ENCODE measurements at regions not wholly inside any gene's neighbourhood (a gene's known extent, or its start where the extent isn't known, plus 50 kb on each side); places are given as distances from the start of the nearest gene placed in this dataset.

GRCh38 chr6:93679836-93680235 lies 260.5 kb upstream of the EPHA7 start:
- intact Hi-C loops (cut with DNase I): no loop called here
- no peak for FAIRE-seq

DNA sequence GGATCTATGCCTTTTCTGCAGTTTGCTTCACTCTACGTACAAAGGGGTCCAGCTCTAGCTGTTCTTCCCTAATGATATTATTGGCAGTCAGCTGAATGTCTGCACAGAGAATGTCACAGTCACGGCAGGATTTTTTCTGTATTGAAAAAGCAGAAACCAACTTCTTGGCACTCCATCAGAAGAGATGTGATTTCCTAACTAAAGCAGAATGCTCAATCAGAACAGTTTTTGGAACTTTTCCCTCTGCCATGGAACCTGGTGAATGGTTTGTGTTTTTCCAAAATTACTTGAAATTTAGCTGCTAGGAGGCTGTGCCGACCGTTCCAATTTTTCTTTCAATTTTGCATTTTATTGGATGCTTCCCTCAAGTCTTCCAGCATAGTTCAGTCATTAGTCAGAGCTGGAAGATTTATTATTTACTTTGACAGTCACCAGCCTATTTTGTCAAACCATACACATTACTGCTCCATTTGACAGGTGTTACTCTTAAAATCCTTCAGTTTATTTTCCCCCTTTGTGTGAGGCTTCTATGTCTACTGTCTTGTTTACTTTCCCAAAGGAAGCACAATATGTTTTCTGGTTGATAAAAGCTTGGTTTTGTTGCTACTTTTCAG lies 259.6 kb upstream of the EPHA7 start:
- H3K4me1 ChIP-seq (ENCODE audit: control insufficient read depth in 2 of 3, insufficient read depth in 2 of 3, low read depth in 1 of 3, low read length in 3 of 3): no peaks in the 10 kb centered on the region
- FAIRE-seq (no peak), DNase-seq (no peak)
- H3K27ac ChIP-seq (ENCODE audit: low read depth in 2 of 2, low read length in 2 of 2): no peak overlapping the region
- no peak overlapping the region for H3K4me3 ChIP-seq (ENCODE audit: low read length in 3 of 3)
- H3K36me3 ChIP-seq (ENCODE audit: control insufficient read depth in 2 of 3, insufficient read depth in 3 of 3, low read length in 3 of 3): no peaks in the 10 kb centered on the region
- intact Hi-C loops (cut with DNase I): no loop called here
- no peaks in the 10 kb centered on the region for H3K27me3 ChIP-seq (ENCODE audit: control insufficient read depth, insufficient read depth, low read length)
- TF ChIP-seq CTCF (IDR thresholded peaks at IDR 0.05; ENCODE audit: borderline replicate concordance, extremely low read depth, insufficient read depth): no peak
- no peak overlapping the region for H3K9ac ChIP-seq (ENCODE audit: low read length in 3 of 3)
- H3K9me3 ChIP-seq (ENCODE audit: control insufficient read depth in 2 of 3, insufficient read depth in 1 of 3, low read length in 3 of 3): no peaks in the 10 kb centered on the region

More at GRCh38 chr6:93679836-93680235, 260.5 kb upstream of the EPHA7 start:
- no peak for DNase-seq
- Histone ChIP-seq H3K36me3 (ENCODE audit: control insufficient read depth in 2 of 3, insufficient read depth in 3 of 3, low read length in 3 of 3) (no peaks in the 10 kb centered on the region), H3K4me3 (ENCODE audit: low read length in 3 of 3) (no peak overlapping the region), H3K9ac (ENCODE audit: low read length in 3 of 3) (no peak overlapping the region), H3K4me1 (ENCODE audit: control insufficient read depth in 2 of 3, insufficient read depth in 2 of 3, low read depth in 1 of 3, low read length in 3 of 3) (no peaks in the 10 kb centered on the region), H3K27me3 (ENCODE audit: control insufficient read depth, insufficient read depth, low read length) (no peaks in the 10 kb centered on the region), H3K9me3 (ENCODE audit: control insufficient read depth in 2 of 3, insufficient read depth in 1 of 3, low read length in 3 of 3) (peaks cover 0 to 8% (median 0%) of the 10 kb centered on the region in 3 donors), H3K27ac (ENCODE audit: low read depth in 2 of 2, low read length in 2 of 2) (no peak overlapping the region)
- TF ChIP-seq CTCF (IDR thresholded peaks at IDR 0.05; ENCODE audit: borderline replicate concordance, extremely low read depth, insufficient read depth): no peak

DNA sequence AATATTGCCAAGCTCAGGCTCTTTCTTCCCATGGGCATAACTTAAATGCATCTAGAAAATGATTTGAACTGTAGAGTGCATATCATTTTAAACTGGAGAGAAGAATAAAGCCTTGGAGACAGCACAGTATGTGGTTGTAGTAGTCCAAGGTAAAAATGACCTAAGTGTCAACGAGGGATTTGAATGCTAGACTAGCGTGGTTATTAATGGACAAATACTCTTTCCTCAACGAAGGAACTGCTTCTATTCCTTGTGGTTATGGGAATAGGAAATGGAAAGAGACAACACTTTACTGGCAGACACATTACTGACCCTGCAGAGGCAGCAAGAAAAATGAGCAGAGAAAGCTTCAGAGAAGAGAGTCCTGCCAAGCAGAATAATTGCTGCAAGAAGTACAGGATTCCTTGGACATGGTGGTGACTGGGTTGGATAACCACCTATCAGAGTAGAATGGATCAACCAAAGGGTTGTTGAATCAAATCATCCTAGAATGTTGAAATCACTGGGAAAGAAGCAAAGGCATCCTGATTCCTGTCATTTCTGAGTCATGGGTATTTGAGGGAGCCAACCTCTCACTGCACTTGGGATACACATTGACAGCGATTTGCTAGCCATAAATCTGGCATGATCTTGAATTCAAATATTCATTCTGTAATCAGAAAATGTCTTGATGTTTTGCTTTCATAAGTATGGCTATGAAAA lies 258.1 kb upstream of the EPHA7 start:
- H3K27ac ChIP-seq (ENCODE audit: low read depth in 2 of 2, low read length in 2 of 2): no peak overlapping the region
- H3K36me3 ChIP-seq (ENCODE audit: control insufficient read depth in 2 of 3, insufficient read depth in 3 of 3, low read length in 3 of 3): no peaks in the 10 kb centered on the region
- FAIRE-seq (no peak), DNase-seq (no peak)
- intact Hi-C loops (cut with DNase I): no loop called here
- H3K9me3 ChIP-seq (ENCODE audit: control insufficient read depth in 2 of 3, insufficient read depth in 1 of 3, low read length in 3 of 3): no peaks in the 10 kb centered on the region
- no peak for TF ChIP-seq CTCF (IDR thresholded peaks at IDR 0.05; ENCODE audit: borderline replicate concordance, extremely low read depth, insufficient read depth)
- no peaks in the 10 kb centered on the region for H3K4me1 ChIP-seq (ENCODE audit: control insufficient read depth in 2 of 3, insufficient read depth in 2 of 3, low read depth in 1 of 3, low read length in 3 of 3)
- H3K27me3 ChIP-seq (ENCODE audit: control insufficient read depth, insufficient read depth, low read length): no peaks in the 10 kb centered on the region
- H3K4me3 ChIP-seq (ENCODE audit: low read length in 3 of 3): no peak overlapping the region
- H3K9ac ChIP-seq (ENCODE audit: low read length in 3 of 3): no peak overlapping the region

Measured in kidney (tissue), 13 donors.